Large intestine (tissue), 3 donors: ENCODE measurements at regions not wholly inside any gene's neighbourhood (a gene's known extent, or its start where the extent isn't known, plus 50 kb on each side); places are given as distances from the start of the nearest gene placed in this dataset.
A peak's percentile ranks its signal among the peaks of the same experiment; 100 is the strongest.

Experiments
- DNase-seq, 2 donors: peaks; one replicate each; pipeline versions ENCODE4 v3.0.0 to v3.0.0-alpha.2; 2013
- H3K27ac ChIP-seq: one replicate; pipeline ENCODE4 v1.5.1; 2013; ENCODE audit warnings: low read length
- H3K27me3 ChIP-seq: 2 replicates; pipeline ENCODE4 v1.6.1; 2013; ENCODE audit warnings: low read length; ENCODE audit not compliant: control insufficient read depth, insufficient read depth
- H3K36me3 ChIP-seq: 2 replicates; pipeline ENCODE4 v1.6.1; 2013; ENCODE audit warnings: low read length; ENCODE audit not compliant: control insufficient read depth, insufficient read depth
- H3K4me1 ChIP-seq: one replicate; pipeline ENCODE4 v1.6.1; 2013; ENCODE audit warnings: low read length; ENCODE audit not compliant: control insufficient read depth, insufficient read depth
- H3K4me3 ChIP-seq: one replicate; pipeline ENCODE4 v1.5.1; 2013; ENCODE audit warnings: low read length
- H3K9me3 ChIP-seq: one replicate; pipeline ENCODE4 v1.6.1; 2013; ENCODE audit warnings: mild to moderate bottlenecking, low read depth, low read length, moderate library complexity; ENCODE audit not compliant: control insufficient read depth
- WGBS: methylation state at CpG from one replicate; pipeline ENCODE4 v1.1.5; 2013; ENCODE audit warnings: low lambda C conversion rate; ENCODE audit not compliant: insufficient coverage; 5-methylcytosine and 5-hydroxymethylcytosine counted together

DNA sequence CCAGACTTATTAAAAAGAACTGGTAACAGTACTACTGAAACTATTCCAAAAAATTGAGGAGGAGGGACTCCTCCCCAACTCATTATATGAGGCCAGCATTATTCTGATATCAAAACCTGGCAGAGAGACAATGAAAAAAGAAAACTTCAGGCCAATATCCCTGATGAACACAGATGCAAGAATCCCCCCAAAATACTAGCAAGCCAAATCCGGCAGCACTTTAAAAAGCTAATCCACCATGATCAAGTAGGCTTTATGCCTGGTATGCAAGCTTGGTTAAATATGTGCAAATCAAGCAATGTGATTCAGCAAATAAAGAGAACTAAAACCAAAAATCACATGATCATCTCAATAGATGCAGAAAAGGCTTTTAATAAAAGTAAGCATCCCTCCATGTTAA lies 2271.0 kb upstream of the C9orf72 start:
- H3K4me1 ChIP-seq: no peaks in the 10 kb centered on the region
- no peaks in the 10 kb centered on the region for H3K9me3 ChIP-seq
- no peaks in the 10 kb centered on the region for H3K27me3 ChIP-seq
- DNase-seq: no peak
- no peak overlapping the region for H3K4me3 ChIP-seq
- WGBS: no CpG with 5 or more reads among the region's 1 CpG
- H3K36me3 ChIP-seq: no peaks in the 10 kb centered on the region
- no peak overlapping the region for H3K27ac ChIP-seq

DNA sequence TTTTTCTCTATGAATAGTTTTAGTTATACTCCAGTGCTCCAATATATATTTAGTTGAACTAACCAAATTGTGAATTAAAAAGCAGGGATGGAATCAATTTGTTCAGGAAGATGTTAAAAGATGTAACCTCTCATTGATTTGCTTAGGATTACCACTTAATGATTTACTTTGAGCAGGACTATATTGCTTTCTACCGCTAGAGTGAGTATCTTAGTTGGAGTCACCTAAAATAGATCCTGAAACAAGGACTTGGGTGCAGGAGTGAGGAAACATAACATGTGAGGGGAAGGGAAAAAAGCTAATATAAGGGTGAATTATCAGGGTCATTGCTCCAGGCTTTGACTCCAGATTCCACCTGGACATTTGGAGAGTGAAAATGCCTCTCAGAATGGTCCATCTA lies 2277.4 kb upstream of the C9orf72 start:
- H3K36me3 ChIP-seq: no peaks in the 10 kb centered on the region
- H3K27ac ChIP-seq: no peak overlapping the region
- no peak overlapping the region for H3K4me3 ChIP-seq
- DNase-seq: no peak
- 60% methylated on average over 1 of the region's 1 CpG for WGBS
- no peaks in the 10 kb centered on the region for H3K9me3 ChIP-seq
- H3K27me3 ChIP-seq: no peaks in the 10 kb centered on the region
- H3K4me1 ChIP-seq: no peaks in the 10 kb centered on the region

DNA sequence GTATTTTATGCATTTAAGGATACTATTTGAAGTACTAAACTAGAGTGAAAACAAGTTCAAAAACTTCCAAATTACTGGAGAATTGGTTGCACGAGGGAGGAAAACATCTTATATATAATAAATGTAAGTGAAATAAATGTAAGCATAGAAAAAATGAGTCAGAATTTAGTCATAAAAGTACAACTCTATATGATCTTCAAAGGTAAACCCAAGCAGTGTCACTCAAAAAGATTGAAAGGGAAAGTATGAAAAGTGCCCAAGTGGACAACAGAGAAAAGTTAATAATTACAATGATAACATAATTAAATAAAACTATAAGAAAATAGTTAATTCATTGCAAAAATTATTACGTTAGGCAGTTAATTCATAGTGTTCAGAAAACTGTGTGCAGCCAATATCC lies 2288.5 kb upstream of the C9orf72 start:
- Histone ChIP-seq H3K27me3 (no peaks in the 10 kb centered on the region), H3K4me1 (no peaks in the 10 kb centered on the region), H3K4me3 (no peak overlapping the region), H3K27ac (no peak overlapping the region), H3K9me3 (no peaks in the 10 kb centered on the region), H3K36me3 (no peaks in the 10 kb centered on the region)
- no peak for DNase-seq
- 72% methylated on average over 2 of the region's 2 CpGs for WGBS

DNA sequence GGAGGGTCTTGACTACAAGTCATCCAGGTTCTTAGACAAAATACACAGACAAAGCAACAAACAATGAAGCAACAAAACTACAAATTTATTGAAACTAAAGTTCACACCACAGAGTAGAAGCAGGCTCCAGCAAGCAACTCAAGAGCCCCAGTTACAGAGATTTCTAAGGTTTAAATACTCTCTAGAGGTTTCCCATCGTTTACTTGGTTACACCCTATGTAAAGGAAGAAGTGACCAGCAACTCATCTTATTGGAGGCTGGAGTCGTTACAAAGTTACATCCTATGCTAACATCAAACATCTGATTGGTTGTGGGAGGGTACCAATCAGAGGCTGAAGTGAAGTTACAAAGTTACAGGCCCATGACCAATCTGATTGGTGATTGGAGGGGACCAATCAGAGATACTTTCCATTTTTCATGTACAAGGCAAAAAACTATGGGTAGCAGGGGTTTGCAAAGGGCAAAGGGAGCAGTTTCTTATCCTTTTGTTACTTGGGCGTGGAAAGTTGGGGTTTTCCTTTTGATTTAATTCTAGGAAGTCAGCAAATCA lies 2292.6 kb upstream of the C9orf72 start:
- no peaks in the 10 kb centered on the region for H3K9me3 ChIP-seq
- H3K4me3 ChIP-seq: no peak overlapping the region
- no peaks in the 10 kb centered on the region for H3K4me1 ChIP-seq
- H3K27me3 ChIP-seq: no peaks in the 10 kb centered on the region
- H3K36me3 ChIP-seq: no peaks in the 10 kb centered on the region
- no peak for DNase-seq
- no peak overlapping the region for H3K27ac ChIP-seq
- no CpG with 5 or more reads among the region's 3 CpGs for WGBS

DNA sequence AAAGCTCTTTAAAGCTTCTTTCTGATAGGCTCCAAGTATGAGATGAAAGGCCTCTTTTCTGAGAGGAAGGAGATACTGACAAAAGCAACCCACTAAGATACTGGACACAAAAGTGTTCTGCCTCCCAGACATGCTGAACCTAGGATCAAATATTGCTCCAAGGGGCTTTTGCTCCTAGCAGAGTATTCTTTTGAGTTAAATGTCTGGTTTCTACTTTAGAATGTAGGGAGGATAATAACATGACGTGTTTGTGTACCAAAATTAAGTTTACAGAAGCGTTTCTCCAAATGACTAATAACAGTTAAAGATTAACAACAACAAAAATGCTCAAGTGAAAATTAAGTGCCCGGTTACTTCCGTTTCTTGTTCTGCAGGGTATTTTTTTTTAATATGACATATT lies 2293.3 kb upstream of the C9orf72 start:
- Histone ChIP-seq H3K27me3 (no peaks in the 10 kb centered on the region), H3K27ac (no peak overlapping the region)
- WGBS: 0% methylated on average over 2 of the region's 4 CpGs

DNA sequence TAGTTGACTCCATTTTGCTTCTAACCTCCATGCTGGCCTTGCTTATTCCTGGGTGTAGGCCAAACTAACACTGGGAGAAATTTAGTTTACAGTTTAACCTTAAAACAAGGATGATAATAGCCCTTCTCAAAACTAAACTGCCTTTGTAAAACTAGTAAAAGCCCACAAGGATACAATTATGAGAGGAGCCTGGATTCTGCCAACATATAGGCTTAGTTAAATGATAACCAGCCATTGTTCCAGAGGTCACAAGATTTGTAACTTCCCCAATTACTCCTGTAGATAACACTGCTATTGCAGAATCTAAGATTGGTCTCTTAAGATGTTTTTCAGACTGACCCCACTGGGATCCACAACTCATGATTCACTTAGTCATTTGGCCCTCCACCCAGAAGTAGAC lies 2300.3 kb upstream of the C9orf72 start:
- H3K4me3 ChIP-seq: no peak overlapping the region
- peak; percentile 6 to 45 for DNase-seq

More for the DNA sequence above, 2293.3 kb upstream of the C9orf72 start:
- Histone ChIP-seq H3K4me1 (no peaks in the 10 kb centered on the region), H3K36me3 (no peaks in the 10 kb centered on the region), H3K4me3 (no peak overlapping the region), H3K9me3 (no peaks in the 10 kb centered on the region)
- DNase-seq: no peak

DNA sequence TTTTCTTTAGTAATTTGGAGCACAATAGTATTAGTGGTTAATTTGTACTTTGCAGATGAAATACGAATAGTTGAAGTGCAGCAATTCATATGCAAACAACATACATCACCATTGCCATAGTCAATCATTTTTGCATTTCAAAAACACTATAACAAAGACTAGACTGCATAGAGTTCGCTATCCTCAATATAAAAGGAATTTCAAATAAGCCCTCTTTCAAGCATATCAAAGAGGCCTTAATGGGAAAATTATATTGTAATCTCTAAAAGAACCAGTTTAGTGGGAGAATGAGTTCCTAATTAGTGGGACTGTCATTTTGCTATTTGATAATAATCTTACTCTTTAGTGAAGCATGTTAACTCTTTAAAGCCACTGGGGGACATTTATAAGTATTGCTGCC lies 2302.3 kb upstream of the C9orf72 start:
- Histone ChIP-seq H3K4me3 (no peak overlapping the region), H3K9me3 (no peaks in the 10 kb centered on the region), H3K27ac (no peak overlapping the region), H3K4me1 (no peaks in the 10 kb centered on the region), H3K36me3 (no peaks in the 10 kb centered on the region), H3K27me3 (no peaks in the 10 kb centered on the region)
- no peak for DNase-seq
- WGBS: no CpG with 5 or more reads among the region's 2 CpGs

More for the DNA sequence above, 2300.3 kb upstream of the C9orf72 start:
- H3K36me3 ChIP-seq: no peaks in the 10 kb centered on the region
- H3K27me3 ChIP-seq: no peaks in the 10 kb centered on the region
- H3K9me3 ChIP-seq: no peaks in the 10 kb centered on the region
- H3K27ac ChIP-seq: no peak overlapping the region
- no peaks in the 10 kb centered on the region for H3K4me1 ChIP-seq

DNA sequence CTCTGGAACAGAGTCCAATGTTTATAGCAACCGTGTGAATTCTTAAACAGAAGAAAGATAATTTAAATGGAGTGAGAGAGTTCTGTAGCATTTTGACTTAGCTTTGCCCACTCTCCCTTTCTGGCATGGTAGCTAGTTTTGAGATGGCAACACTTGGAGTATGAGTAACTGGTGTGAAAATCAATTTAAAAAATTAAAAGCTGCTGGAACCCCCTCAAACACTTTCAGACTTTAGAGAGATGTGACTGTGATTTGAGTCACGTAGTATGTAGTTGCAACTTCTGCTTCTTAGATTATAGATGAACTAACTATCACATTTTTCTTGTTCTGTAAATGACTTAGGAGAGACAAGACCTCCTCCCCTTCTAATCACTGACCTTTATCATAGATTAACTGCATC lies 2309.5 kb upstream of the C9orf72 start:
- WGBS: 17% methylated on average over 1 of the region's 2 CpGs

DNA sequence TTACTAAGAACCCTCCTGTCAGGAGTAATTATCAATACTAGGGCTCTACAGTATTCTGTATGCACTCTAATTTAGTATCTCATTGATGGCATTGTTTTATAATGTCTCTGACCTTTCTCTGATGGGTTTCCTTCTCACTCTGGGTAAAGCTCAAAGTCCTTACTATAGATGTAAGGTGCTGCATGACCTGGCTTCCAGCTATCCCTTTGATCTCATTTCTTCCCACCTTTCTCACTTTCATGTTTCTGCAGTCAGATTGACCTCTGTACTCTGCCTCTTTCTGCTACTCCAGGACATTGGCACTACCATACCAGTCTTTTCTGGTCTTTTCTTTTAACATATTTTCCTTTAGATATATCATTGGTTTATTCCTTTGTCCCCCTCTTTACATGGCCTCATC lies 2332.8 kb upstream of the C9orf72 start:
- no peak for DNase-seq
- Histone ChIP-seq H3K27ac (no peak overlapping the region), H3K4me3 (no peak overlapping the region), H3K36me3 (no peaks in the 10 kb centered on the region), H3K27me3 (no peaks in the 10 kb centered on the region), H3K4me1 (no peaks in the 10 kb centered on the region), H3K9me3 (no peaks in the 10 kb centered on the region)

More for the DNA sequence above, 2309.5 kb upstream of the C9orf72 start:
- H3K27ac ChIP-seq: no peak overlapping the region
- no peaks in the 10 kb centered on the region for H3K36me3 ChIP-seq
- no peaks in the 10 kb centered on the region for H3K4me1 ChIP-seq
- H3K9me3 ChIP-seq: no peaks in the 10 kb centered on the region
- no peaks in the 10 kb centered on the region for H3K27me3 ChIP-seq
- H3K4me3 ChIP-seq: no peak overlapping the region
- no peak for DNase-seq

DNA sequence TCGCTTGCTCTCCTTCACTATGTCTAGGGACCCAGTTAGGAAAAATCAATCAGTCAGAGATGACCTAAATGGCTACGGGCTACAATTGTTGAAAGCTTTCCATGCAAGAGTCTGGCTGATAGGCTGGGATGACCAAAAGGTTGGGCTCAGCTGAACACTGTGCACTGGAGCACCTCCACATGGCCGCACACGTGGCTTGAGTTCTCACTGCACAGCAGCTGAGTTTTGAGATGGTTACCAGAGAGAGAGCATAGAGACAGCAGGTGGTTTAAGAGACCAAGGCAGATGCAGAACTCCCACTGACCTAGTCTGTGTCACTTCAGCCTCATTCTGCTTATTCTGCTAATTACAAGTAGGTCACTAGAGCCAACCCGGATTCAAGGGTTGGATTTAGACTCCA lies 2354.8 kb upstream of the C9orf72 start:
- WGBS: no CpG with 5 or more reads among the region's 5 CpGs
- Histone ChIP-seq H3K27ac (no peak overlapping the region), H3K4me1 (no peaks in the 10 kb centered on the region), H3K36me3 (no peaks in the 10 kb centered on the region), H3K4me3 (no peak overlapping the region), H3K9me3 (no peaks in the 10 kb centered on the region), H3K27me3 (no peaks in the 10 kb centered on the region)
- DNase-seq: no peak

DNA sequence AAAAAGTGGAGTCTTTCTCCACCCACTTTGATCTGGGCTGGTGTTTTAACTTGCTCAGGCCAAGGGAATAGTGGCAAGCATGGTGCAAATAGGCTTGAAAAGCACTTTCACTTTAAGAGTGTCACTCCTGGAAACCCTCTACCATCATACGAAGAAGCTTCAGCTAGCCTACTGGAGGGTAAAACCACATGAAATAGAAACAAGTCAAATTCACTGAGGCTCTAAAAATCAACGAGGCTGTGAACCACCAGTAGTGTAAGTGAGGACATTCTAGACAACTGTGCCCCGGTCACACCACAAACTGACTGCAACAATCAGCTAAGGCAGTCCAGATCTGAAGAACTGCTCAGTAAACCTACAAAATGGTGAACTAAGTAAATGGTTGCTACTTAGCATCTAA lies 2366.3 kb upstream of the C9orf72 start:
- 100% methylated on average over 1 of the region's 3 CpGs for WGBS
- Histone ChIP-seq H3K4me3 (no peak overlapping the region), H3K9me3 (peaks cover 3% of the 10 kb centered on the region), H3K4me1 (no peaks in the 10 kb centered on the region), H3K27ac (no peak overlapping the region), H3K36me3 (no peaks in the 10 kb centered on the region), H3K27me3 (no peaks in the 10 kb centered on the region)
- no peak for DNase-seq
